Dermis microvascular lymphatic vessel endothelial cell (primary cell): ENCODE measurements at regions not wholly inside any gene's neighbourhood (a gene's known extent, or its start where the extent isn't known, plus 50 kb on each side); places are given as distances from the start of the nearest gene placed in this dataset.
A peak's percentile ranks its signal among the peaks of the same experiment; 100 is the strongest.
"Not testable (repeated sequence)": the region's sequence is repeated elsewhere in the genome, so short reads cannot be mapped to it uniquely, and the experiment has no call there.

ENCODE experiments used
- DNase-seq, 2 donors: peaks; one replicate each; pipeline versions ENCODE4 v3.0.0 to v3.0.0-alpha.2; 2010; ENCODE audit warnings: low read depth in 2 of 2

- DNase-seq, result no peak
These were observed 378.9 kb downstream of the RPS24 start for GRCh38 chr10:78412605-78413004.

- DNase-seq, result no peak
These were observed 379.7 kb downstream of the RPS24 start for GRCh38 chr10:78413076-78414055.

- DNase-seq, result no peak
These were observed 380.7 kb downstream of the RPS24 start for GRCh38 chr10:78414380-78414779.

- DNase-seq, result no peak
These were observed 381.4 kb downstream of the RPS24 start for GRCh38 chr10:78415111-78415510.

GRCh38 chr10:78416031-78417011 lies 382.7 kb downstream of the RPS24 start:
- DNase-seq, result peak in 1 of 2 donors; percentile 14

- DNase-seq, result no peak
These were observed 384.0 kb downstream of the RPS24 start for GRCh38 chr10:78417425-78418370.

GRCh38 chr10:78419481-78420265 lies 386.0 kb downstream of the RPS24 start:
- no peak for DNase-seq

- DNase-seq, result no peak
These were observed 387.5 kb downstream of the RPS24 start for GRCh38 chr10:78420946-78421735.

GRCh38 chr10:78424050-78424449 lies 390.4 kb downstream of the RPS24 start:
- DNase-seq, result not testable (repeated sequence)

GRCh38 chr10:78424723-78425122 lies 391.1 kb downstream of the RPS24 start:
- peak in 1 of 2 donors; percentile 36 for DNase-seq

GRCh38 chr10:78426181-78426580 lies 392.5 kb downstream of the RPS24 start:
- no peak for DNase-seq

GRCh38 chr10:78427497-78428031 lies 393.9 kb downstream of the RPS24 start:
- no peak for DNase-seq

GRCh38 chr10:78428579-78428978 lies 394.9 kb downstream of the RPS24 start:
- no peak for DNase-seq

- DNase-seq, result no peak
These were observed 396.3 kb downstream of the RPS24 start for GRCh38 chr10:78429984-78430383.

GRCh38 chr10:78432583-78432982 lies 398.9 kb downstream of the RPS24 start:
- peak in 1 of 2 donors; percentile 20 for DNase-seq

GRCh38 chr10:78433076-78433595 lies 399.5 kb downstream of the RPS24 start:
- DNase-seq, result no peak

- DNase-seq, result no peak
These were observed 400.3 kb downstream of the RPS24 start for GRCh38 chr10:78433766-78434535.

GRCh38 chr10:78434886-78435285 lies 401.2 kb downstream of the RPS24 start:
- peak in 1 of 2 donors; percentile 61 for DNase-seq
